Stomach (tissue), 8 donors: ENCODE measurements at regions not wholly inside any gene's neighbourhood (a gene's known extent, or its start where the extent isn't known, plus 50 kb on each side); places are given as distances from the start of the nearest gene placed in this dataset.

ENCODE experiments used
- DNase-seq, 2 donors: peaks; one replicate each; pipeline versions ENCODE4 v3.0.0 to v3.0.0-alpha.2; 2013 to 2019
- H3K27ac ChIP-seq, 5 donors: fragments of 200-600 bp in 4 of 5; sonication (generic) in 4 of 5; one replicate each; pipeline ENCODE4 v1.5.1; 2013 to 2019; ENCODE audit warnings: mild to moderate bottlenecking in 1 of 5, moderate library complexity in 1 of 5
- H3K27me3 ChIP-seq, 3 donors: fragments of 200-600 bp; sonication (generic); one replicate each; pipeline ENCODE4 v1.5.1; 2017 to 2019; ENCODE audit warnings: mixed run types in 1 of 3
- H3K36me3 ChIP-seq, 4 donors: fragments of 200-600 bp; sonication (generic); 1 replicate in 3 of 4; 2 replicates in 1 of 4; pipeline ENCODE4 v1.5.1; 2016 to 2019
- H3K4me1 ChIP-seq, 4 donors: fragments of 200-600 bp; sonication (generic); one replicate each; pipeline ENCODE4 v1.5.1; 2016 to 2019
- H3K4me3 ChIP-seq, 4 donors: fragments of 200-600 bp; sonication (generic) in 3 of 4; one replicate each; pipeline ENCODE4 v1.5.1; 2016 to 2019; ENCODE audit warnings: mild to moderate bottlenecking in 1 of 4
- H3K9me3 ChIP-seq, 4 donors: fragments of 200-600 bp; sonication (generic); one replicate each; pipeline ENCODE4 v1.5.1; 2016 to 2019
- EP300 ChIP-seq: sonication (generic); formaldehyde crosslinking; IDR thresholded peaks from one replicate; pipeline ENCODE4 v1.6.1; 2017; ENCODE audit warnings: antibody characterized with exemption
- POLR2A ChIP-seq, 4 donors: fragments of 450-650 bp; IDR thresholded peaks; one replicate each; pipeline ENCODE4 v1.6.1; 2016; ENCODE audit warnings: antibody characterized with exemption in 4 of 4, control low read depth in 2 of 4, mild to moderate bottlenecking in 1 of 4, moderate library complexity in 1 of 4
- POLR2AphosphoS5 ChIP-seq, 3 donors: sonication (generic); formaldehyde crosslinking; IDR thresholded peaks; one replicate each; pipeline ENCODE4 v1.6.1; 2016; ENCODE audit warnings: antibody characterized with exemption in 3 of 3
- WGBS, 5 donors: extraction: QIAGEN DNeasy Blood & Tissue Kit in 3 of 5; methylation state at CpG; one replicate each; pipeline versions ENCODE4 v1.1.5 to v1.1.7; 2013 to 2018; 5-methylcytosine and 5-hydroxymethylcytosine counted together
- intact Hi-C: fragments of 100-400 bp; cut with DNase I; formaldehyde crosslinking; loops from one replicate; pipeline ENCODE4 v1.15.1; 2023; ENCODE audit warnings: low total_unique reads
- TF ChIP-seq, protein P1 (sequence below), 7 experiments: fragments of 450-650 bp in 4 of 7; fragments of 200-600 bp in 3 of 7; sonication (generic) in 3 of 7; IDR thresholded peaks; one replicate each; pipeline ENCODE4 v1.5.1; 2016 to 2019; ENCODE audit warnings: antibody characterized with exemption in 7 of 7, control low read depth in 2 of 7, mild to moderate bottlenecking in 1 of 7
- donor health status: healthy with polysubstance abuse.
- donor health status: Bipolar disorder and iron deficiency.
- donor health status: healthy.

DNA sequence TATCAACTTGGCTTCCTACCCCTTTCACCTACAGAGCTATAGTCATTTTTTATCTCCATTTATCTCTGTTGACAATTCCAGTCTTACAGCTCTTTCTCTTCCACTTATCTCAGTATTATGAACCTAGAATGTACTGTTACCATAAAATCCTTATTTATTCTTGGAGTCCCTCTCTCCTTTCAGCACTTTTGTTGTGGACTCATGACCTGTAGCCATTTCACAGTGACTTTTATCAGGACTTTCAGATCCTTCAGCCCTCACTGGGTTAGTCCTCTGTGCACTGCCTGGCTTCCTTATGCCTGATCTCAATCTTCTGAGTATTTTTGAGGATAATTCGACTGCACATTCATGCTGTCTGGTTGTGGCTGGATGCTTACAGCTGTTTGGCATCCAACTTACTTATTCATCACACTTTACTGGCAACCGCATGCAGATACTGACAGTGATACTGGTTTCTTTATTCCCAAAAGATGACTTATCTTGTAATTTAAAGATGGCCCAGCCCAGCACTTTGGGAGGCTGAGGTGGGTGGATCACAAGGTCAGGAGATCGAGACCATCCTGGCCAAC lies 293.3 kb downstream of the MAN2A1 start:
- no peak for DNase-seq
- Histone ChIP-seq H3K4me1 (peaks cover 0 to 6% (median 2%) of the 10 kb centered on the region in 4 donors), H3K27ac (no peak overlapping the region), H3K9me3 (no peaks in the 10 kb centered on the region), H3K36me3 (no peaks in the 10 kb centered on the region), H3K27me3 (no peaks in the 10 kb centered on the region), H3K4me3 (no peak overlapping the region)
- WGBS, 5 donors: 81 to 93% (median 85%) methylated on average over 3 of the region's 3 CpGs
- intact Hi-C loops: no loop called here
- TF ChIP-seq EP300 (no peak), POLR2A (IDR thresholded peaks at IDR 0.05) (no peak), POLR2AphosphoS5 (IDR thresholded peaks at IDR 0.05) (no peak)
- TF ChIP-seq, protein P1, sequence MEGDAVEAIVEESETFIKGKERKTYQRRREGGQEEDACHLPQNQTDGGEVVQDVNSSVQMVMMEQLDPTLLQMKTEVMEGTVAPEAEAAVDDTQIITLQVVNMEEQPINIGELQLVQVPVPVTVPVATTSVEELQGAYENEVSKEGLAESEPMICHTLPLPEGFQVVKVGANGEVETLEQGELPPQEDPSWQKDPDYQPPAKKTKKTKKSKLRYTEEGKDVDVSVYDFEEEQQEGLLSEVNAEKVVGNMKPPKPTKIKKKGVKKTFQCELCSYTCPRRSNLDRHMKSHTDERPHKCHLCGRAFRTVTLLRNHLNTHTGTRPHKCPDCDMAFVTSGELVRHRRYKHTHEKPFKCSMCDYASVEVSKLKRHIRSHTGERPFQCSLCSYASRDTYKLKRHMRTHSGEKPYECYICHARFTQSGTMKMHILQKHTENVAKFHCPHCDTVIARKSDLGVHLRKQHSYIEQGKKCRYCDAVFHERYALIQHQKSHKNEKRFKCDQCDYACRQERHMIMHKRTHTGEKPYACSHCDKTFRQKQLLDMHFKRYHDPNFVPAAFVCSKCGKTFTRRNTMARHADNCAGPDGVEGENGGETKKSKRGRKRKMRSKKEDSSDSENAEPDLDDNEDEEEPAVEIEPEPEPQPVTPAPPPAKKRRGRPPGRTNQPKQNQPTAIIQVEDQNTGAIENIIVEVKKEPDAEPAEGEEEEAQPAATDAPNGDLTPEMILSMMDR (IDR thresholded peaks at IDR 0.05): no peak

DNA sequence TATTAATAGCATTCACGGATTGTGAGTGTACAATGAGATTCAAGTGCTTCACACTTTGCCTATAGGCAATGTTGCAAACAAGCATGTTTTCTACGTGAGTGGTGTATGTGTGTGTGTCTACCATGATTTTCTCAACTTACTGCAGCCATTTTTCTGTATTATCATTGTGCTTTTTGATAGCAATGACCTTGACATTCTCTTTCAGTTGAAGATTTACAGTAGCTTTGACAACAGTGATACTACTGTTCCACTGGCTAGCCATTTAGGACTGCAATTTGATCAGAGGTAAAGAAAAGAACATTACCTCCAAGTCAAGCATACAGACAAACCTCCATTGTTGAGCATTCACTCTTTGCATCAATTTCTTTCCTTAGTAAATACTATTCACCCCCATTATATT lies 297.0 kb downstream of the MAN2A1 start:
- intact Hi-C loops: no loop called here
- Histone ChIP-seq H3K27me3 (no peaks in the 10 kb centered on the region), H3K36me3 (no peaks in the 10 kb centered on the region), H3K4me1 (peaks cover 0 to 11% (median 3%) of the 10 kb centered on the region in 4 donors), H3K9me3 (no peaks in the 10 kb centered on the region), H3K4me3 (no peak overlapping the region), H3K27ac (no peak overlapping the region)
- no peak for DNase-seq
- 78 to 86% (median 85%) methylated on average over 2 of the region's 2 CpGs for WGBS, 5 donors
- no peak for TF ChIP-seq POLR2AphosphoS5 (IDR thresholded peaks at IDR 0.05)
- no peak for TF ChIP-seq POLR2A (IDR thresholded peaks at IDR 0.05)
- TF ChIP-seq, protein P1 (IDR thresholded peaks at IDR 0.05): no peak
- TF ChIP-seq EP300: no peak

DNA sequence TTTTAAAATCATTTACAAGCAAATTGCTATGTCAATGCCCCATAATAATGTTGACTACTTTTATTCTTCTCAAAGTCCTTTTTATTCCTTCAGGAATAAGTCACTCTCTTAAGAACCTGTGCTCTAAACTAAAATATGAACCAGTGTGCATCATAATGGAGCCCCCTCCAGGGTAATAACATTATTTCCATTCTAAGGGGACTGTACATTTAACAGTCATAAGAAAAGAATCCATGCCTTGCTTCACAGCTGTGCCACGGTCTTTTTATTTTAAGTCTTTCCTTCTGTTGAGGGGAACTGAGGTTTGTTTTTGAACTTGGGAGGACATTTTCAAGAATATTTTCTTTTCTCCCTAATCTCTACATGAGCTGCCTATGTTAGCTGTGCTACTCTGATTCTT lies 297.6 kb downstream of the MAN2A1 start:
- peak overlapping the region in 2 of 5 donors; percentile 29 to 69 for H3K27ac ChIP-seq
- intact Hi-C loops: no loop called here
- no peak overlapping the region for H3K4me3 ChIP-seq
- H3K27me3 ChIP-seq: no peaks in the 10 kb centered on the region
- peaks cover 0 to 11% (median 3%) of the 10 kb centered on the region in 4 donors for H3K4me1 ChIP-seq
- 0% methylated on average over 1 of the region's 1 CpG for WGBS, 5 donors
- H3K36me3 ChIP-seq: no peaks in the 10 kb centered on the region
- H3K9me3 ChIP-seq: no peaks in the 10 kb centered on the region
- DNase-seq: no peak
- TF ChIP-seq POLR2A (IDR thresholded peaks at IDR 0.05): no peak
- TF ChIP-seq POLR2AphosphoS5 (IDR thresholded peaks at IDR 0.05): no peak
- TF ChIP-seq, protein P1 (IDR thresholded peaks at IDR 0.05): no peak
- no peak for TF ChIP-seq EP300

DNA sequence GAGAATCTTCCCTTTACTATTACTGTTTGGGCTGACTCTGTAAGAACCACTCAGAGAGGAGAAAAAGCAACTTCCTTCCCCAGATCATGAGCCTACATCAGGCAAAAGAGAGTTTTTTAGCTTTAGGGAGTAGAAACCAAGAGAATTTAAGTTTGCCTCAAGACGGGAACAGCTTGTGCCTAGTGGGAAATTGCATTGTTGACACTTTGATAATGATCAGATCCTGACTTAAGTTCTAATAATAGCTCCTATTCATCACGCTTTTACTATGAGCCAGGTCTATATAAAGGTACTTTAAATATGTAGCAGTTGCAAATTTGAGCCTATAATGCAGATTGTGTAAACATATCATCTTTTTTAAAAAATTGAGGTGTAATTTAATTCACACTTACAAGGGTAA lies 298.2 kb downstream of the MAN2A1 start:
- peak; percentile 17 to 46 (median 30) for TF ChIP-seq POLR2AphosphoS5 (IDR thresholded peaks at IDR 0.05)
- TF ChIP-seq EP300: no peak
- Histone ChIP-seq H3K27ac (peak overlapping the region in 2 of 5 donors; percentile 29 to 69), H3K9me3 (no peaks in the 10 kb centered on the region), H3K4me3 (no peak overlapping the region), H3K4me1 (peaks cover 0 to 11% (median 3%) of the 10 kb centered on the region in 4 donors), H3K36me3 (no peaks in the 10 kb centered on the region), H3K27me3 (no peaks in the 10 kb centered on the region)
- 23 to 49% (median 34%) methylated on average over 2 of the region's 2 CpGs for WGBS, 5 donors
- intact Hi-C loops: no loop called here
- DNase-seq: no peak

DNA sequence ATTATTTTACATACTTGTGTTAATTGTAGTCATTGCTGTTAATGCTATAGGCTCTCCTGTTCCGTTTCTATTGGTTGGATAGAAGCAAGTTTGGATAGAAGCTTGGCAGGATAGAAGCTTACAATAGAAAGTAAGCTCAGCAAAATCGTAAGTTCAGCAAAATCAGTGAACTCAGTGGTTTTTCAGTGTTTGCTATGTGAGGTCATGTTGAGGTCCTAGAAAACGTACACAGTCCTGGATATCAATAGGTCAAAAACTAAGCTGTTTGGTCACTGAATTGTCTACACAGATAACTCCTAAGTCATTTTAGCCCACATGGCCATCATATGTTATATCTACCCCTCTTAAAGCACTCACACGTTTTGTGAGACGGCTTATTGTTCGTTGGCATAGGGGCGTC lies 299.4 kb downstream of the MAN2A1 start:
- Histone ChIP-seq H3K4me1 (peaks cover 0 to 11% (median 3%) of the 10 kb centered on the region in 4 donors), H3K27me3 (no peaks in the 10 kb centered on the region), H3K9me3 (no peaks in the 10 kb centered on the region), H3K27ac (no peak overlapping the region), H3K4me3 (no peak overlapping the region), H3K36me3 (no peaks in the 10 kb centered on the region)
- TF ChIP-seq EP300 (no peak), POLR2AphosphoS5 (IDR thresholded peaks at IDR 0.05) (no peak), POLR2A (IDR thresholded peaks at IDR 0.05) (no peak)
- TF ChIP-seq, protein P1 (IDR thresholded peaks at IDR 0.05): no peak
- intact Hi-C loops: no loop called here
- WGBS, 5 donors: 71 to 82% (median 79%) methylated on average over 7 of the region's 7 CpGs
- DNase-seq: no peak
